Right lobe of liver (tissue), 6 donors: ENCODE measurements at regions not wholly inside any gene's neighbourhood (a gene's known extent, or its start where the extent isn't known, plus 50 kb on each side); places are given as distances from the start of the nearest gene placed in this dataset.

Experiments
- ATAC-seq, 4 donors: fragments of 200-7000 bp; cut with Tn5 transposase; one replicate each; pipeline ENCODE4 v1.9.1; 2020; ENCODE audit warnings: mild to moderate bottlenecking in 4 of 4, moderate library complexity in 4 of 4
- DNase-seq, 3 donors: peaks; one replicate each; pipeline ENCODE4 v3.0.0-alpha.2; 2020
- H3K27ac ChIP-seq, 3 donors: fragments of 200-600 bp; one replicate each; pipeline ENCODE4 v1.8.0; 2022
- H3K27me3 ChIP-seq, 2 donors: fragments of 200-600 bp; one replicate each; pipeline ENCODE4 v1.8.0; 2022
- H3K36me3 ChIP-seq, 4 donors: fragments of 200-600 bp; sonication (generic) in 1 of 4; one replicate each; pipeline versions ENCODE4 v1.5.1 to v1.8.0; 2017 to 2022; ENCODE audit warnings: control low read depth in 1 of 4
- H3K4me1 ChIP-seq, 4 donors: fragments of 200-600 bp; sonication (generic) in 1 of 4; one replicate each; pipeline versions ENCODE4 v1.5.1 to v1.8.0; 2017 to 2022; ENCODE audit warnings: control low read depth in 1 of 4
- H3K4me3 ChIP-seq, 3 donors: fragments of 200-600 bp; one replicate each; pipeline ENCODE4 v1.8.0; 2022
- H3K9me3 ChIP-seq, 4 donors: fragments of 200-600 bp; sonication (generic) in 1 of 4; one replicate each; pipeline versions ENCODE4 v1.5.1 to v1.8.0; 2017 to 2022; ENCODE audit warnings: control low read depth in 1 of 4
- POLR2A ChIP-seq: fragments of 450-650 bp; IDR thresholded peaks from one replicate; pipeline ENCODE4 v1.6.1; 2017; ENCODE audit warnings: antibody characterized with exemption, mild to moderate bottlenecking
- WGBS: methylation state at CpG from one replicate; pipeline ENCODE4 v1.1.6; 2018; ENCODE audit warnings: low coverage, low lambda C conversion rate; ENCODE audit not compliant: insufficient coverage; ENCODE audit errors: missing lambda C conversion rate; 5-methylcytosine and 5-hydroxymethylcytosine counted together
- intact Hi-C, 2 donors: fragments of 100-400 bp; cut with DNase I; formaldehyde crosslinking; loops; one replicate each; pipeline versions ENCODE4 v1.11.2 to v1.14.1; 2022
- TF ChIP-seq, protein P1 (sequence below), 4 donors: fragments of 200-600 bp in 3 of 4; fragments of 450-650 bp in 1 of 4; IDR thresholded peaks; one replicate each; pipeline versions ENCODE4 v1.5.1 to v1.8.0; 2016 to 2022; ENCODE audit warnings: antibody characterized with exemption in 4 of 4, mild to moderate bottlenecking in 2 of 4
- donor health status: DM: no; HTN: yes; CAD: no.
- donor health status: DM: no; HTN: no; CAD: no.
- donor health status: DM: no; HTN: no; CAD: no.
- donor health status: DM: no; HTN: yes; CAD: no.
- donor health status: DM: no; HTN: yes; CAD: no.

DNA sequence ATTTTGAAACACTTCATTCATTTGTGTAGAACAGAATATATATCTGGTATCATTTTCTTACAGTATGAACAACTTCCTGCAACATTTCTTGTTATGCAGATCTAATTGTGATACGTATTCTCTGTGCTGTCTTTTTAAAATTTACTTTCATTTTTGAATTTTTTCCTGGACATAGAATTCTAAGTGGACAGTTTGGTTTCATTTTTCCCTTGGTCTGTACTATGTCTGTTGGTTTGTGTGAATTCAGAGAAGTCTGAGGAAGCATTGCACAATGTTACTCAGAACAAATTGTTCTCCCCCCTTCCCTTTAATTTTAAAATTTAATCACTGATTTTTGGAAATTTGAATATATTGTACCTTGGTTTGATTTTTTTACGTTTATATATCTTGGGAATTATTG lies 352.5 kb upstream of the PCDH20 start:
- no peak for ATAC-seq
- WGBS, result 48% methylated on average over 2 of the region's 2 CpGs
- no peak for DNase-seq
- Histone ChIP-seq H3K27ac (no peak overlapping the region), H3K36me3 (no peaks in the 10 kb centered on the region), H3K27me3 (no peaks in the 10 kb centered on the region), H3K4me1 (no peaks in the 10 kb centered on the region), H3K4me3 (no peak overlapping the region), H3K9me3 (no peaks in the 10 kb centered on the region)
- intact Hi-C loops, result no loop called here
- TF ChIP-seq, protein P1, sequence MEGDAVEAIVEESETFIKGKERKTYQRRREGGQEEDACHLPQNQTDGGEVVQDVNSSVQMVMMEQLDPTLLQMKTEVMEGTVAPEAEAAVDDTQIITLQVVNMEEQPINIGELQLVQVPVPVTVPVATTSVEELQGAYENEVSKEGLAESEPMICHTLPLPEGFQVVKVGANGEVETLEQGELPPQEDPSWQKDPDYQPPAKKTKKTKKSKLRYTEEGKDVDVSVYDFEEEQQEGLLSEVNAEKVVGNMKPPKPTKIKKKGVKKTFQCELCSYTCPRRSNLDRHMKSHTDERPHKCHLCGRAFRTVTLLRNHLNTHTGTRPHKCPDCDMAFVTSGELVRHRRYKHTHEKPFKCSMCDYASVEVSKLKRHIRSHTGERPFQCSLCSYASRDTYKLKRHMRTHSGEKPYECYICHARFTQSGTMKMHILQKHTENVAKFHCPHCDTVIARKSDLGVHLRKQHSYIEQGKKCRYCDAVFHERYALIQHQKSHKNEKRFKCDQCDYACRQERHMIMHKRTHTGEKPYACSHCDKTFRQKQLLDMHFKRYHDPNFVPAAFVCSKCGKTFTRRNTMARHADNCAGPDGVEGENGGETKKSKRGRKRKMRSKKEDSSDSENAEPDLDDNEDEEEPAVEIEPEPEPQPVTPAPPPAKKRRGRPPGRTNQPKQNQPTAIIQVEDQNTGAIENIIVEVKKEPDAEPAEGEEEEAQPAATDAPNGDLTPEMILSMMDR (IDR thresholded peaks at IDR 0.05), result no peak
- no peak for TF ChIP-seq POLR2A

DNA sequence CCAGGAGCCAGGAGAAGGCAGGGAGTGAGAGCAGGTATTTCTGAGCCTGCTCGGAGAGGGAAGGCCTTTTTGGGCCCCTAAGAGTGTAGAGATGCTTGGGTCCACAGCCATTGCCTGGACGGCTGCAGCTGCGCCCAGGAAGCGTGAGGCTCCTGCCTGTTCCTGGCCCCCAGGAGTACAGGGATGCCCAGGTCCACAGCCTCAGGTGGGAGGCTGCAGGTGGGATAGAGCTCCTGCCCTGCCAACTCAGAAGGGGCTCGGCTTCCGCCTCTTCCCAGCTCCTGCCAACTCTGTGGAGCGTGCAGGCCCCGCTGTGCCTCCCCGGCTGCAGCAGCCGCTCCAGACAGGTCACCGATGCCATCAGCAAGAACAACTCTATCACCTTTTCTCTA lies 351.0 kb upstream of the PCDH20 start:
- Histone ChIP-seq H3K36me3 (no peaks in the 10 kb centered on the region), H3K4me3 (no peak overlapping the region), H3K27me3 (no peaks in the 10 kb centered on the region), H3K4me1 (no peaks in the 10 kb centered on the region), H3K9me3 (no peaks in the 10 kb centered on the region), H3K27ac (no peak overlapping the region)
- intact Hi-C loops, result no loop called here
- no peak for ATAC-seq
- 93% methylated on average over 2 of the region's 11 CpGs for WGBS
- TF ChIP-seq, protein P1 (IDR thresholded peaks at IDR 0.05), result no peak
- no peak for TF ChIP-seq POLR2A
- no peak for DNase-seq

DNA sequence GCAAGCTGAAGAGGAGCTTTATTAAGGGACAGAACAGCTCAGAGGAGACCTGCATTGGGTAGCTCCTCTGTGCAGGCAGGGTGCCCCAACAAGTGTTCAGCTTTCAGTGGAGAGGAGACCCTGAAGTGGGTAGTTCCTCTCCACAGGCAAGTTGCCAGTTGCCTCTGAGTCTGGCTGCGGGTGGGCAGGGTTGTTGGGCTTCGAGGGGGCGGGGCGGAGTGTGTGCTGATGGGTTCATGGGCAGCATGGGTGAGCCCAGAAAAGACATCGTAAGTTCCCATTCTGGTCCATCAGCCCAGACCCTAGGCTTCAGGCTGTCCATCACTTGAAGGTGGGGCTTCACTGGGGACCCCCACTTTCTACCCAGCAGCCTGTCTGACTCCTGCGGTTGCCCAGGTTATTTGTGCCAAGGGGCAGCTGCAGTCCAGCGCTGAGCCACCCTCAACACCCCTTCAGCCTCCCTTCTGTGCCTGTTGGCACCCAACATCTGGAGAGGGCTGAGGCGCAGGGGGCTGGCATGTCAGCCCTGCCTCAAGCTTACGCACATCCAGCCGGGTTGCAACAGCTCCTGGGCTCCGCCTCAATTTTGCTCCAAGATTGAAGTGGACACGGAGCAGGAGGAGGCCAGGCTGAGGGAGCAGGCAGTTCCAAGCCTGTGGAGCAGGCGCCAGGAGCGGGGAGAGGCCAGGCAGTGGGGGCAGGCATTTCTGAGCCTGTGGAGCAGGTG lies 350.5 kb upstream of the PCDH20 start:
- 90% methylated on average over 2 of the region's 14 CpGs for WGBS
- intact Hi-C loops, result no loop called here
- H3K36me3 ChIP-seq, result no peaks in the 10 kb centered on the region
- H3K9me3 ChIP-seq, result no peaks in the 10 kb centered on the region
- H3K4me3 ChIP-seq, result no peak overlapping the region
- H3K4me1 ChIP-seq, result no peaks in the 10 kb centered on the region
- peak in 1 of 4 donors; percentile 33 for ATAC-seq
- DNase-seq, result no peak
- H3K27me3 ChIP-seq, result no peaks in the 10 kb centered on the region
- no peak for TF ChIP-seq POLR2A
- TF ChIP-seq, protein P1 (IDR thresholded peaks at IDR 0.05), result no peak
- H3K27ac ChIP-seq, result no peak overlapping the region

DNA sequence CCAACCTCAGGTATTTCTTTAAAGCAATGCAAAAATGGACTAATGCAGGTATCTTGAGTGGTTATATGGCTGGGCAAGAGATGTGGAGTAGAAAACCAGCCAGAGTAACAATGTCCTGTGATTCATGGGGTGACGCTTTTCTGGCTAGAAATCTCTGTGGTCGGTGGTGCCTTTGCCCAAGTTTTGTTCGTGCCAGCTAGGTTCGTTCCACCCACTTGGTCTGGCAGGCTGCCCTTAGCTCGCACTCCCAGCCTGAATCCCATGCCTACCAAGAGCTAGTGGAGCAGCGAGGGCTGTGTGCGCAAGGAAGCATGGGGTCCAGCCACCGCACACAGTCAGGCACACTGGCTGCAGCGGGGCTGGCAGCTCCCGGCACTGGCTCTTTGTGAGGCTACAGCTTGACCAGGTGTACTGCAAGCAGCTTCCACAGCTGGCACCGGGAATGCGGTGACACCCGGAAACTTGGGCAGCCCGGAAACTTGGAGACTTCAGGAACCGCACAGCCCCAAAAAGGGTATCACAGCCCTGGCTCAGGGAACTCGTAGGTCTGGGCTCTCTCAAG lies 349.6 kb upstream of the PCDH20 start:
- Histone ChIP-seq H3K4me1 (no peaks in the 10 kb centered on the region), H3K9me3 (no peaks in the 10 kb centered on the region), H3K4me3 (no peak overlapping the region), H3K27ac (no peak overlapping the region), H3K36me3 (no peaks in the 10 kb centered on the region), H3K27me3 (no peaks in the 10 kb centered on the region)
- intact Hi-C loops, result no loop called here
- DNase-seq (peak in 1 of 3 donors; percentile 16), ATAC-seq (no peak)
- WGBS, result 67% methylated on average over 7 of the region's 16 CpGs
- no peak for TF ChIP-seq POLR2A
- TF ChIP-seq, protein P1 (IDR thresholded peaks at IDR 0.05), result no peak
